ENCODE measurements at regions not wholly inside any gene's neighbourhood (a gene's known extent, or its start where the extent isn't known, plus 50 kb on each side); places are given as distances from the start of the nearest gene placed in this dataset.

- Histone ChIP-seq H3K27me3 (replicated peaks; ENCODE audit: control insufficient read depth, insufficient read depth, low read length, poor library complexity, severe bottlenecking) (no peaks in the 10 kb centered on the region), H3K4me3 (ENCODE audit: insufficient read depth, low read depth, low read length, poor library complexity, severe bottlenecking) (no peak overlapping the region), H3K36me3 (ENCODE audit: control insufficient read depth, insufficient read depth, low read length) (no peaks in the 10 kb centered on the region), H3K4me1 (ENCODE audit: control insufficient read depth, insufficient read depth, low read length, poor library complexity, severe bottlenecking) (no peaks in the 10 kb centered on the region), H3K9me3 (ENCODE audit: control insufficient read depth, low read length) (no peaks in the 10 kb centered on the region), H3K27ac (ENCODE audit: insufficient read depth, low read length, poor library complexity, severe bottlenecking) (no peak overlapping the region)
- no peak for DNase-seq
These were observed 128.8 kb upstream of the FZD8 start for GRCh38 chr10:35770817-35771355.

GRCh38 chr10:35769795-35770194, 127.7 kb upstream of the FZD8 start:
- H3K27ac ChIP-seq (ENCODE audit: insufficient read depth, low read length, poor library complexity, severe bottlenecking), result no peak overlapping the region
- H3K4me1 ChIP-seq (ENCODE audit: control insufficient read depth, insufficient read depth, low read length, poor library complexity, severe bottlenecking), result no peaks in the 10 kb centered on the region
- no peak overlapping the region for H3K4me3 ChIP-seq (ENCODE audit: insufficient read depth, low read depth, low read length, poor library complexity, severe bottlenecking)
- no peaks in the 10 kb centered on the region for H3K9me3 ChIP-seq (ENCODE audit: control insufficient read depth, low read length)
- no peaks in the 10 kb centered on the region for H3K36me3 ChIP-seq (ENCODE audit: control insufficient read depth, insufficient read depth, low read length)
- H3K27me3 ChIP-seq (replicated peaks; ENCODE audit: control insufficient read depth, insufficient read depth, low read length, poor library complexity, severe bottlenecking), result no peaks in the 10 kb centered on the region
- DNase-seq, result no peak

- H3K36me3 ChIP-seq (ENCODE audit: control insufficient read depth, insufficient read depth, low read length), result no peaks in the 10 kb centered on the region
- DNase-seq, result no peak
- no peaks in the 10 kb centered on the region for H3K4me1 ChIP-seq (ENCODE audit: control insufficient read depth, insufficient read depth, low read length, poor library complexity, severe bottlenecking)
- H3K27me3 ChIP-seq (replicated peaks; ENCODE audit: control insufficient read depth, insufficient read depth, low read length, poor library complexity, severe bottlenecking), result no peaks in the 10 kb centered on the region
- no peaks in the 10 kb centered on the region for H3K9me3 ChIP-seq (ENCODE audit: control insufficient read depth, low read length)
- H3K4me3 ChIP-seq (ENCODE audit: insufficient read depth, low read depth, low read length, poor library complexity, severe bottlenecking), result no peak overlapping the region
- no peak overlapping the region for H3K27ac ChIP-seq (ENCODE audit: insufficient read depth, low read length, poor library complexity, severe bottlenecking)
These were observed 126.6 kb upstream of the FZD8 start for GRCh38 chr10:35768731-35769130.

- no peak overlapping the region for H3K4me3 ChIP-seq (ENCODE audit: insufficient read depth, low read depth, low read length, poor library complexity, severe bottlenecking)
- H3K36me3 ChIP-seq (ENCODE audit: control insufficient read depth, insufficient read depth, low read length), result no peaks in the 10 kb centered on the region
- DNase-seq, result no peak
- no peaks in the 10 kb centered on the region for H3K27me3 ChIP-seq (replicated peaks; ENCODE audit: control insufficient read depth, insufficient read depth, low read length, poor library complexity, severe bottlenecking)
- no peak overlapping the region for H3K27ac ChIP-seq (ENCODE audit: insufficient read depth, low read length, poor library complexity, severe bottlenecking)
- H3K4me1 ChIP-seq (ENCODE audit: control insufficient read depth, insufficient read depth, low read length, poor library complexity, severe bottlenecking), result no peaks in the 10 kb centered on the region
- no peaks in the 10 kb centered on the region for H3K9me3 ChIP-seq (ENCODE audit: control insufficient read depth, low read length)
These were observed 125.9 kb upstream of the FZD8 start for GRCh38 chr10:35768011-35768410.

DNA sequence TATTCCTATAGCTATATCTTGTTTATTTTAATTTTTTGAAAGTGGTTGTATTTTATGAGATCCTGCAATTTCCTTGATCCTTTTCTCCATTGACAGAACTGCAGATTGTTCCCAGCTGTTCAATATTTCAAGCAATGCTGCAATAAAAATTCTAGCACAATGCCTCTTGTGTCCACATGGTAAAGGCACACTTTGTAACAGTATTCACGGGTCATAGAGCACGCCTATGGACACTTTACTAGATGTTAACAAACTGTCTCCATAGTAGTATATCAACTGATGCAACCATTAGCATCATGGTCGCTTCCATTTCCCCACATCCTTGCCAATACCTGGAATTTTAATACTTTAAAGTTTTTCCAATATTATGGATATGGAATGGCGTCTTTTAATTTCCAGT, 123.9 kb upstream of the FZD8 start:
- no peaks in the 10 kb centered on the region for H3K36me3 ChIP-seq (ENCODE audit: control insufficient read depth, insufficient read depth, low read length)
- no peak for DNase-seq
- no peaks in the 10 kb centered on the region for H3K27me3 ChIP-seq (replicated peaks; ENCODE audit: control insufficient read depth, insufficient read depth, low read length, poor library complexity, severe bottlenecking)
- no peaks in the 10 kb centered on the region for H3K9me3 ChIP-seq (ENCODE audit: control insufficient read depth, low read length)
- no peak overlapping the region for H3K4me3 ChIP-seq (ENCODE audit: insufficient read depth, low read depth, low read length, poor library complexity, severe bottlenecking)
- H3K4me1 ChIP-seq (ENCODE audit: control insufficient read depth, insufficient read depth, low read length, poor library complexity, severe bottlenecking), result no peaks in the 10 kb centered on the region
- no peak overlapping the region for H3K27ac ChIP-seq (ENCODE audit: insufficient read depth, low read length, poor library complexity, severe bottlenecking)

DNA sequence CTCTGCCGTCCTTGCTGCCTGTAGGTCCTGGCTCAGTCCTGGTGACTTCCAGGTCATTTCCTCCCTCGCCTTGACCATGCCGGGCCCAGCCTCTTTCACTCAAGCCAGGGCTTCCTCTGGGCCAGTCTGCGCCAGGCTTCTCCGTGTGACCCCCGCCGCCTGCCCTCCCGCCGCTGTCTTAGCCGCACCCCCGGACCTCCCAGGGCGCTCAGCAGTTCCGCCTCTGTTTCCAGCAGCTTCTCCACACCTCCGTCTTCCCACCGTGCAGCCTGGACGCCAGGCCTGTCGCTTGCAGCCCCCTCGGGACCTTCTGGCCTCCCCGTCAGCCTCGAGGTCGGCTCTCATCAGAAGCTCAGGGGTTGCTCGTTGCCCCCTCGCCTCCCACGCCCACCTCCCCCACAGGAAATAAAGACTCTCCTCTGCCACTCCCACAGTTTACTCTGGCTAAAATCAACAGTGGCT, 123.0 kb upstream of the FZD8 start:
- no peak for DNase-seq
- H3K4me3 ChIP-seq (ENCODE audit: insufficient read depth, low read depth, low read length, poor library complexity, severe bottlenecking), result no peak overlapping the region
- no peak overlapping the region for H3K27ac ChIP-seq (ENCODE audit: insufficient read depth, low read length, poor library complexity, severe bottlenecking)
- no peaks in the 10 kb centered on the region for H3K36me3 ChIP-seq (ENCODE audit: control insufficient read depth, insufficient read depth, low read length)
- no peaks in the 10 kb centered on the region for H3K4me1 ChIP-seq (ENCODE audit: control insufficient read depth, insufficient read depth, low read length, poor library complexity, severe bottlenecking)
- H3K9me3 ChIP-seq (ENCODE audit: control insufficient read depth, low read length), result no peaks in the 10 kb centered on the region
- no peaks in the 10 kb centered on the region for H3K27me3 ChIP-seq (replicated peaks; ENCODE audit: control insufficient read depth, insufficient read depth, low read length, poor library complexity, severe bottlenecking)

- Histone ChIP-seq H3K36me3 (ENCODE audit: control insufficient read depth, insufficient read depth, low read length) (no peaks in the 10 kb centered on the region), H3K27me3 (replicated peaks; ENCODE audit: control insufficient read depth, insufficient read depth, low read length, poor library complexity, severe bottlenecking) (no peaks in the 10 kb centered on the region), H3K27ac (ENCODE audit: insufficient read depth, low read length, poor library complexity, severe bottlenecking) (no peak overlapping the region), H3K9me3 (ENCODE audit: control insufficient read depth, low read length) (no peaks in the 10 kb centered on the region), H3K4me1 (ENCODE audit: control insufficient read depth, insufficient read depth, low read length, poor library complexity, severe bottlenecking) (no peaks in the 10 kb centered on the region), H3K4me3 (ENCODE audit: insufficient read depth, low read depth, low read length, poor library complexity, severe bottlenecking) (no peak overlapping the region)
- no peak for DNase-seq
These were observed 120.4 kb upstream of the FZD8 start for GRCh38 chr10:35762311-35763030.

GRCh38 chr10:35758076-35758475, 116.0 kb upstream of the FZD8 start:
- Histone ChIP-seq H3K4me3 (ENCODE audit: insufficient read depth, low read depth, low read length, poor library complexity, severe bottlenecking) (no peak overlapping the region), H3K4me1 (ENCODE audit: control insufficient read depth, insufficient read depth, low read length, poor library complexity, severe bottlenecking) (no peaks in the 10 kb centered on the region), H3K36me3 (ENCODE audit: control insufficient read depth, insufficient read depth, low read length) (no peaks in the 10 kb centered on the region), H3K27me3 (replicated peaks; ENCODE audit: control insufficient read depth, insufficient read depth, low read length, poor library complexity, severe bottlenecking) (no peaks in the 10 kb centered on the region), H3K9me3 (ENCODE audit: control insufficient read depth, low read length) (no peaks in the 10 kb centered on the region), H3K27ac (ENCODE audit: insufficient read depth, low read length, poor library complexity, severe bottlenecking) (no peak overlapping the region)
- no peak for DNase-seq

DNA sequence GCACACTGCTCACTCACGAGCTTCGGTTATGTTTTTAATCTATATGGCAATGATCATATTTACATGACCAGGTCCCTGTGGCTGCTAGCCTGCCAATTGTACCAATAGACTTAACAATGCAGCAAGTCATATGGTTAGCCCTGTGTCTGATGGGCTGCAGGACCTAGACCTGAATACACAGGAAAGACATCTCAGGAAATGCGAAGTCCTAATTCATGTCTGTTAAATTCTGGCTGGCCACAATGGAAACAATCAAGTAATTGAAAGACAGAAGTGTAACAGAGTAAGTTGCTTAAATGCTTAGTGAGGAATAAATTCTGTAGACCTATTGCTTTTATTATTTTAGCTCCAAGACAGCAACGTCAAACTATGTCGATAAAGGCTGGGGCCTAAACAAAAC, 112.4 kb upstream of the FZD8 start:
- Histone ChIP-seq H3K9me3 (ENCODE audit: control insufficient read depth, low read length) (no peaks in the 10 kb centered on the region), H3K4me3 (ENCODE audit: insufficient read depth, low read depth, low read length, poor library complexity, severe bottlenecking) (no peak overlapping the region), H3K4me1 (ENCODE audit: control insufficient read depth, insufficient read depth, low read length, poor library complexity, severe bottlenecking) (no peaks in the 10 kb centered on the region), H3K36me3 (ENCODE audit: control insufficient read depth, insufficient read depth, low read length) (no peaks in the 10 kb centered on the region), H3K27ac (ENCODE audit: insufficient read depth, low read length, poor library complexity, severe bottlenecking) (no peak overlapping the region), H3K27me3 (replicated peaks; ENCODE audit: control insufficient read depth, insufficient read depth, low read length, poor library complexity, severe bottlenecking) (no peaks in the 10 kb centered on the region)
- no peak for DNase-seq

- no peaks in the 10 kb centered on the region for H3K9me3 ChIP-seq (ENCODE audit: control insufficient read depth, low read length)
- no peak overlapping the region for H3K27ac ChIP-seq (ENCODE audit: insufficient read depth, low read length, poor library complexity, severe bottlenecking)
- no peak overlapping the region for H3K4me3 ChIP-seq (ENCODE audit: insufficient read depth, low read depth, low read length, poor library complexity, severe bottlenecking)
- H3K27me3 ChIP-seq (replicated peaks; ENCODE audit: control insufficient read depth, insufficient read depth, low read length, poor library complexity, severe bottlenecking), result no peaks in the 10 kb centered on the region
- no peaks in the 10 kb centered on the region for H3K4me1 ChIP-seq (ENCODE audit: control insufficient read depth, insufficient read depth, low read length, poor library complexity, severe bottlenecking)
- DNase-seq, result no peak
- H3K36me3 ChIP-seq (ENCODE audit: control insufficient read depth, insufficient read depth, low read length), result no peaks in the 10 kb centered on the region
These were observed 110.7 kb upstream of the FZD8 start for GRCh38 chr10:35752469-35753461.

All from effector memory CD4-positive, alpha-beta T cell (primary cell).